SK-N-SH treated with all-trans-retinoic acid at 6 μM for 48 hours (cell line): ENCODE measurements at regions not wholly inside any gene's neighbourhood (a gene's known extent, or its start where the extent isn't known, plus 50 kb on each side); places are given as distances from the start of the nearest gene placed in this dataset.

Experiments used
- ATAC-seq: fragments of 200-7000 bp; cut with Tn5 transposase; 3 replicates; pipeline ENCODE4 v1.9.1; 2020; ENCODE audit warnings: mild to moderate bottlenecking, moderate library complexity
- BACH2 ChIP-seq: fragments of 250-450 bp; sonication (Bioruptor Pico); IDR thresholded peaks from 2 replicates; pipeline ENCODE4 v1.9.0; 2021; ENCODE audit warnings: mild to moderate bottlenecking, borderline replicate concordance
- CSDC2 ChIP-seq: fragments of 250-450 bp; sonication (Bioruptor Pico); IDR thresholded peaks from 2 replicates; pipeline ENCODE4 v1.5.0; 2020; ENCODE audit warnings: mild to moderate bottlenecking, moderate library complexity
- ESRRG ChIP-seq: fragments of 250-450 bp; sonication (Bioruptor Pico); IDR thresholded peaks from 2 replicates; pipeline ENCODE4 v1.6.1; 2021; ENCODE audit warnings: mild to moderate bottlenecking
- ISL1 ChIP-seq: fragments of 250-450 bp; sonication (Bioruptor Pico); IDR thresholded peaks from 2 replicates; pipeline ENCODE4 v2.1.2; 2022; ENCODE audit warnings: mild to moderate bottlenecking, moderate library complexity
- OSR1 ChIP-seq: fragments of 250-450 bp; sonication (Bioruptor Pico); IDR thresholded peaks from 2 replicates; pipeline ENCODE4 v1.8.0; 2022; ENCODE audit warnings: moderate library complexity, mild to moderate bottlenecking, inconsistent platforms
- PPARA ChIP-seq: fragments of 250-450 bp; sonication (Bioruptor Pico); IDR thresholded peaks from 2 replicates; pipeline ENCODE4 v1.5.0; 2020; ENCODE audit warnings: mild to moderate bottlenecking, borderline replicate concordance
- RARB ChIP-seq: fragments of 250-450 bp; sonication (Bioruptor Pico); IDR thresholded peaks from 2 replicates; pipeline ENCODE4 v1.8.0; 2021; ENCODE audit warnings: mild to moderate bottlenecking, moderate library complexity
- SNAI2 ChIP-seq: fragments of 250-450 bp; sonication (Bioruptor Pico); IDR thresholded peaks from 2 replicates; pipeline ENCODE4 v1.5.0; 2020; ENCODE audit warnings: mild to moderate bottlenecking, moderate library complexity
- TOX ChIP-seq: fragments of 250-450 bp; sonication (Bioruptor Pico); IDR thresholded peaks from 2 replicates; pipeline ENCODE4 v1.8.0; 2021; ENCODE audit warnings: mild to moderate bottlenecking, moderate library complexity, borderline replicate concordance
- ZC3H10 ChIP-seq: fragments of 250-450 bp; sonication (Bioruptor Pico); IDR thresholded peaks from 2 replicates; pipeline ENCODE4 v1.5.1; 2021; ENCODE audit warnings: mild to moderate bottlenecking, moderate library complexity
- ZFP30 ChIP-seq: fragments of 450-650 bp; formaldehyde crosslinking; IDR thresholded peaks from 2 replicates; pipeline ENCODE4 v1.5.0; 2022; ENCODE audit warnings: mild to moderate bottlenecking, moderate library complexity
- ZNF565 ChIP-seq: fragments of 450-650 bp; formaldehyde crosslinking; conservative IDR thresholded peaks from 2 replicates; pipeline ENCODE4 v1.5.0; 2020; ENCODE audit warnings: low read depth, mild to moderate bottlenecking, moderate library complexity
- ZNF70 ChIP-seq: fragments of 450-650 bp; formaldehyde crosslinking; IDR thresholded peaks from 2 replicates; pipeline ENCODE4 v1.5.0; 2020; ENCODE audit warnings: mild to moderate bottlenecking, moderate library complexity
- TF ChIP-seq, protein P1 (sequence below): fragments of 250-450 bp; sonication (Bioruptor Pico); IDR thresholded peaks from 2 replicates; pipeline ENCODE4 v1.8.0; 2021; ENCODE audit warnings: low read depth, mild to moderate bottlenecking, moderate library complexity, borderline replicate concordance
- TF ChIP-seq, protein P2 (sequence below): fragments of 250-450 bp; sonication (Bioruptor Pico); IDR thresholded peaks from 2 replicates; pipeline ENCODE4 v1.5.1; 2021; ENCODE audit warnings: mild to moderate bottlenecking, moderate library complexity
- TF ChIP-seq, protein P3 (sequence below): fragments of 250-450 bp; sonication (Bioruptor Pico); IDR thresholded peaks from 2 replicates; pipeline ENCODE4 v1.5.0; 2020; ENCODE audit warnings: mild to moderate bottlenecking, moderate library complexity
- TF ChIP-seq, protein P4 (sequence below): fragments of 250-450 bp; sonication (Bioruptor Pico); IDR thresholded peaks from 2 replicates; pipeline ENCODE4 v1.8.0; 2020; ENCODE audit warnings: mild to moderate bottlenecking, moderate library complexity, borderline replicate concordance

DNA sequence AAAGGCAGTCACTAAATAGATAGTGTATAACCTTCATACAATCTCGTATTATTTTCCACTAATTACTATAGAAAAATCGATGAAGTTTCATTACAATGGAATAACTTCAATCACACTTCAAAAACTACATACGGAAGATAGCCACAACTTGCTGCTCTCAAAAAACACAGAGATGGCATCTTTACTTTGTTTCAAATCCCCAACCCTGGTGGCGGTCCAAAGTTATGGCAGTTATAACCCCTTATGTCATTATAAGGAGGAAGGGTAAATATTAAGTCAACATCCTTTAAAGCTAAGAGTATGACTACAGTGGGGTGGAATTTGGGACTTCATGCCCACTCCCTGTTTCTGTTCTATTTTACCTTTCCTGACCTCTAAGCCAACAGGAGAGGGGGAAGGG is 146.5 kb downstream of the LACC1 start:
- TF ChIP-seq CSDC2 (CRISPR knock-in tag), result no peak
- no peak for TF ChIP-seq SNAI2
- TF ChIP-seq, protein P1, sequence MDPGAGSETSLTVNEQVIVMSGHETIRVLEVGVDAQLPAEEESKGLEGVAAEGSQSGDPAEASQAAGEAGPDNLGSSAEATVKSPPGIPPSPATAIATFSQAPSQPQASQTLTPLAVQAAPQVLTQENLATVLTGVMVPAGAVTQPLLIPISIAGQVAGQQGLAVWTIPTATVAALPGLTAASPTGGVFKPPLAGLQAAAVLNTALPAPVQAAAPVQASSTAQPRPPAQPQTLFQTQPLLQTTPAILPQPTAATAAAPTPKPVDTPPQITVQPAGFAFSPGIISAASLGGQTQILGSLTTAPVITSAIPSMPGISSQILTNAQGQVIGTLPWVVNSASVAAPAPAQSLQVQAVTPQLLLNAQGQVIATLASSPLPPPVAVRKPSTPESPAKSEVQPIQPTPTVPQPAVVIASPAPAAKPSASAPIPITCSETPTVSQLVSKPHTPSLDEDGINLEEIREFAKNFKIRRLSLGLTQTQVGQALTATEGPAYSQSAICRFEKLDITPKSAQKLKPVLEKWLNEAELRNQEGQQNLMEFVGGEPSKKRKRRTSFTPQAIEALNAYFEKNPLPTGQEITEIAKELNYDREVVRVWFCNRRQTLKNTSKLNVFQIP (CRISPR knock-in tag), result no peak
- no peak for TF ChIP-seq ZC3H10 (CRISPR knock-in tag)
- TF ChIP-seq BACH2 (CRISPR knock-in tag), result no peak
- no peak for TF ChIP-seq ZNF70
- TF ChIP-seq, protein P2, sequence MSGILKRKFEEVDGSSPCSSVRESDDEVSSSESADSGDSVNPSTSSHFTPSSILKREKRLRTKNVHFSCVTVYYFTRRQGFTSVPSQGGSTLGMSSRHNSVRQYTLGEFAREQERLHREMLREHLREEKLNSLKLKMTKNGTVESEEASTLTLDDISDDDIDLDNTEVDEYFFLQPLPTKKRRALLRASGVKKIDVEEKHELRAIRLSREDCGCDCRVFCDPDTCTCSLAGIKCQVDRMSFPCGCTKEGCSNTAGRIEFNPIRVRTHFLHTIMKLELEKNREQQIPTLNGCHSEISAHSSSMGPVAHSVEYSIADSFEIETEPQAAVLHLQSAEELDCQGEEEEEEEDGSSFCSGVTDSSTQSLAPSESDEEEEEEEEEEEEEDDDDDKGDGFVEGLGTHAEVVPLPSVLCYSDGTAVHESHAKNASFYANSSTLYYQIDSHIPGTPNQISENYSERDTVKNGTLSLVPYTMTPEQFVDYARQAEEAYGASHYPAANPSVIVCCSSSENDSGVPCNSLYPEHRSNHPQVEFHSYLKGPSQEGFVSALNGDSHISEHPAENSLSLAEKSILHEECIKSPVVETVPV (CRISPR knock-in tag), result no peak
- TF ChIP-seq ISL1 (CRISPR knock-in tag), result no peak
- TF ChIP-seq, protein P3, sequence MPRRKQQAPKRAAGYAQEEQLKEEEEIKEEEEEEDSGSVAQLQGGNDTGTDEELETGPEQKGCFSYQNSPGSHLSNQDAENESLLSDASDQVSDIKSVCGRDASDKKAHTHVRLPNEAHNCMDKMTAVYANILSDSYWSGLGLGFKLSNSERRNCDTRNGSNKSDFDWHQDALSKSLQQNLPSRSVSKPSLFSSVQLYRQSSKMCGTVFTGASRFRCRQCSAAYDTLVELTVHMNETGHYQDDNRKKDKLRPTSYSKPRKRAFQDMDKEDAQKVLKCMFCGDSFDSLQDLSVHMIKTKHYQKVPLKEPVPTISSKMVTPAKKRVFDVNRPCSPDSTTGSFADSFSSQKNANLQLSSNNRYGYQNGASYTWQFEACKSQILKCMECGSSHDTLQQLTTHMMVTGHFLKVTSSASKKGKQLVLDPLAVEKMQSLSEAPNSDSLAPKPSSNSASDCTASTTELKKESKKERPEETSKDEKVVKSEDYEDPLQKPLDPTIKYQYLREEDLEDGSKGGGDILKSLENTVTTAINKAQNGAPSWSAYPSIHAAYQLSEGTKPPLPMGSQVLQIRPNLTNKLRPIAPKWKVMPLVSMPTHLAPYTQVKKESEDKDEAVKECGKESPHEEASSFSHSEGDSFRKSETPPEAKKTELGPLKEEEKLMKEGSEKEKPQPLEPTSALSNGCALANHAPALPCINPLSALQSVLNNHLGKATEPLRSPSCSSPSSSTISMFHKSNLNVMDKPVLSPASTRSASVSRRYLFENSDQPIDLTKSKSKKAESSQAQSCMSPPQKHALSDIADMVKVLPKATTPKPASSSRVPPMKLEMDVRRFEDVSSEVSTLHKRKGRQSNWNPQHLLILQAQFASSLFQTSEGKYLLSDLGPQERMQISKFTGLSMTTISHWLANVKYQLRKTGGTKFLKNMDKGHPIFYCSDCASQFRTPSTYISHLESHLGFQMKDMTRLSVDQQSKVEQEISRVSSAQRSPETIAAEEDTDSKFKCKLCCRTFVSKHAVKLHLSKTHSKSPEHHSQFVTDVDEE (CRISPR knock-in tag), result no peak
- TF ChIP-seq, protein P4, sequence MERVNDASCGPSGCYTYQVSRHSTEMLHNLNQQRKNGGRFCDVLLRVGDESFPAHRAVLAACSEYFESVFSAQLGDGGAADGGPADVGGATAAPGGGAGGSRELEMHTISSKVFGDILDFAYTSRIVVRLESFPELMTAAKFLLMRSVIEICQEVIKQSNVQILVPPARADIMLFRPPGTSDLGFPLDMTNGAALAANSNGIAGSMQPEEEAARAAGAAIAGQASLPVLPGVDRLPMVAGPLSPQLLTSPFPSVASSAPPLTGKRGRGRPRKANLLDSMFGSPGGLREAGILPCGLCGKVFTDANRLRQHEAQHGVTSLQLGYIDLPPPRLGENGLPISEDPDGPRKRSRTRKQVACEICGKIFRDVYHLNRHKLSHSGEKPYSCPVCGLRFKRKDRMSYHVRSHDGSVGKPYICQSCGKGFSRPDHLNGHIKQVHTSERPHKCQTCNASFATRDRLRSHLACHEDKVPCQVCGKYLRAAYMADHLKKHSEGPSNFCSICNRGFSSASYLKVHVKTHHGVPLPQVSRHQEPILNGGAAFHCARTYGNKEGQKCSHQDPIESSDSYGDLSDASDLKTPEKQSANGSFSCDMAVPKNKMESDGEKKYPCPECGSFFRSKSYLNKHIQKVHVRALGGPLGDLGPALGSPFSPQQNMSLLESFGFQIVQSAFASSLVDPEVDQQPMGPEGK (CRISPR knock-in tag), result no peak
- TF ChIP-seq PPARA (CRISPR knock-in tag), result no peak
- TF ChIP-seq TOX (CRISPR knock-in tag), result no peak
- TF ChIP-seq RARB (CRISPR knock-in tag), result no peak
- TF ChIP-seq ESRRG (CRISPR knock-in tag), result no peak
- TF ChIP-seq ZFP30, result no peak
- no peak for ATAC-seq

DNA sequence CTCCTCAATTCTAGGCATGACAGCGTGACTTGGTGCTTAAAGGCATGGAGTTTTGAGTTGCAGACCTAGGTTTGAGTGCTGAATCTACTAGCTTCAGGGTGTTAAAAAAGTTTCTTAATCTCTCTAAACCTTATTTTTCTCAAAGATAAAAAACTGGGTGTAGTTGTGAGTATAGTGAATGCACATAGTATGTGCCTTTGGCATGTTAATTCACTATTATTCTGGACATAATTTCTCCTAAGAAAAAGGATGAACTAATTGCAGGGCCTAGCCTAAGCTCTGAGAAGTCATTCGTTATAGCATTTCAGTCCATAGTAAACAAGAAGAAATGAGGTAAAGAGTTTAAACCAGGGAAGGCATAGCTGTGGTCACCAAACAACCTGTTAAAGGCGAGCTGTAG is 149.0 kb downstream of the LACC1 start:
- TF ChIP-seq RARB (CRISPR knock-in tag) (no peak), ZNF70 (no peak), ZNF565 (CRISPR knock-in tag) (no peak), CSDC2 (CRISPR knock-in tag) (no peak)
- TF ChIP-seq, protein P2 (CRISPR knock-in tag), result no peak
- ATAC-seq, result no peak

DNA sequence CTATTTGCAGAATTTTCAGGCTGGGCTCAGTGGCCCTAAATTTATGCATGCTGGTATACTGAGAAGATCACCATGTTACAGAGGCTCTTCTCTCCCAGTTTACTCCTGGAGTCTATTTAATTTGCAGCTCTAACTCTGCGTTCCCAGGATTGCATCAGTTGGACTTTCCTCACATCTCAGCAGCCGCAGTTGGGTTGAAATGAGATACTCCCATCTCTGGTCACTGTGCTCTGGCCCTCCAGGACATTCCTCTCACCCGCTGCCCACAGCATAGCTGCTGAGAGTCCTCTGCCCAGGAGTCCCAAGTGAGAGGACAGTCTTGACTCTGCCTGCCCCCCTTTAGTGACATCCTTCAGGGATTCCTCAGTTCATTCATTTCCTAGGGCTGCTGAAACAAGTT is 150.9 kb downstream of the LACC1 start:
- no peak for ATAC-seq
- TF ChIP-seq BACH2 (CRISPR knock-in tag), result no peak
- TF ChIP-seq RARB (CRISPR knock-in tag), result no peak
- TF ChIP-seq, protein P1 (CRISPR knock-in tag), result no peak
- no peak for TF ChIP-seq CSDC2 (CRISPR knock-in tag)
- TF ChIP-seq, protein P3 (CRISPR knock-in tag), result no peak
- TF ChIP-seq, protein P2 (CRISPR knock-in tag), result no peak
- no peak for TF ChIP-seq TOX (CRISPR knock-in tag)
- no peak for TF ChIP-seq SNAI2
- no peak for TF ChIP-seq OSR1 (CRISPR knock-in tag)
